Smooth muscle cell (in vitro differentiated cells): ENCODE measurements at regions not wholly inside any gene's neighbourhood (a gene's known extent, or its start where the extent isn't known, plus 50 kb on each side); places are given as distances from the start of the nearest gene placed in this dataset.
"Not testable (repeated sequence)": the region's sequence is repeated elsewhere in the genome, so short reads cannot be mapped to it uniquely, and the experiment has no call there.

Experiments used
- DNase-seq: peaks from one replicate; lab custom pipeline; 2025; ENCODE audit not compliant: unreplicated experiment; lab: John Stamatoyannopoulos, UW
- H2AFZ ChIP-seq: fragments of 200-600 bp; sonication (generic); 2 replicates; pipeline ENCODE4 v1.6.0; 2016; ENCODE audit warnings: antibody characterized with exemption, low read depth, mild to moderate bottlenecking
- H3F3A ChIP-seq: fragments of 200-600 bp; sonication (generic); 2 replicates; pipeline ENCODE4 v1.6.0; 2017; ENCODE audit warnings: antibody characterized with exemption, low read depth
- H3K27ac ChIP-seq: fragments of 200-600 bp; sonication (generic); 2 replicates; pipeline ENCODE4 v1.5.1; 2016; ENCODE audit warnings: low read depth, mild to moderate bottlenecking
- H3K27me3 ChIP-seq: fragments of 200-600 bp; sonication (generic); 2 replicates; pipeline ENCODE4 v1.6.1; 2016; ENCODE audit warnings: low read depth, mild to moderate bottlenecking
- H3K36me3 ChIP-seq: fragments of 200-600 bp; sonication (generic); 2 replicates; pipeline ENCODE4 v1.5.1; 2016; ENCODE audit warnings: low read depth
- H3K4me1 ChIP-seq: fragments of 200-600 bp; sonication (generic); 2 replicates; pipeline ENCODE4 v1.5.1; 2016; ENCODE audit warnings: low read depth
- H3K4me2 ChIP-seq: fragments of 200-600 bp; sonication (generic); 2 replicates; pipeline ENCODE4 v1.6.0; 2016; ENCODE audit warnings: mild to moderate bottlenecking
- H3K4me3 ChIP-seq: fragments of 200-600 bp; sonication (generic); 2 replicates; pipeline ENCODE4 v1.5.1; 2016; ENCODE audit warnings: mild to moderate bottlenecking
- H3K79me2 ChIP-seq: fragments of 200-600 bp; sonication (generic); 2 replicates; pipeline ENCODE4 v1.6.0; 2016; ENCODE audit warnings: low read depth, mild to moderate bottlenecking
- H3K9ac ChIP-seq: fragments of 200-600 bp; sonication (generic); 2 replicates; pipeline ENCODE4 v1.6.0; 2016; ENCODE audit warnings: low read depth
- H3K9me3 ChIP-seq: fragments of 200-600 bp; sonication (generic); replicated peaks from 2 replicates; pipeline ENCODE4 v1.5.1; 2016; ENCODE audit warnings: low read depth
- H4K20me1 ChIP-seq: fragments of 200-600 bp; sonication (generic); 2 replicates; pipeline ENCODE4 v1.6.0; 2016; ENCODE audit warnings: low read depth
- CTCF ChIP-seq: fragments of 200-600 bp; sonication (generic); IDR thresholded peaks from 2 replicates; pipeline ENCODE4 v1.5.1; 2017; ENCODE audit warnings: borderline replicate concordance, mild to moderate bottlenecking, antibody characterized with exemption; ENCODE audit not compliant: insufficient read depth, poor library complexity, severe bottlenecking
- WGBS: methylation state at CpG from one replicate; pipeline ENCODE4 v1.1.7; 2016; ENCODE audit warnings: low lambda C conversion rate; 5-methylcytosine and 5-hydroxymethylcytosine counted together

DNA sequence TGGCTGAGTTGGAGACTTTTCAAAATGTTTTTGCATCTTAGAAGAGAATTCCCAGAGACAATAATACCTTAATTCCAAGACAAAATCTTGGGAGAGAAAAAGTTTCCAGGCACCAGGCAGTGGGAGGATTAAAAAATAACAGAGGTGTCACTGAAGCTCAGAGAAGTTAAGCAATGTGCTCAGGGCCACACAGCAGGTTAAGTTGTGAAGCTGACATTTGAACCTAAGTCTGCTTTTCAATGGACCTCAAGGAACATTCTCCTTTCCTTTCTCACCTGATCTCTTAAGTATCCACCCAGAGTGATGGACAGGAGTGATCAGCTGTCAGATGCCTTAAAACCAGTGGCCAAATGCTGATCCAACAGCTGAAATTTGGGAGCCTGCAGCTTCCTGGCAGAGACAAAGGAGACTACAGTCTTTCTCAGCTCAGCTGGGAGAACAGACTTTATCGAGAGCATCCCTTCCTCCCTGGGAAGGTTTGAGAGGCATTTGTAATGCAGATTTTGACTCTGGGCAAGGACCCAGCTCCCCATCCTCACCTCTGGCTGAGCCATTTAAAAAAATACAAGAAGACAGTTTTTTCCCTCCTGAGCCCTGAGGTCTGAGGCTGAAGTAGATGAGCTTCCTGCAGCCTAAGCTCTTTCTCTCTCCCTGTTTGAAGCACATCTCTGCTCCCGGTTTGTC lies 174.9 kb upstream of the RPH3A start:
- Histone ChIP-seq H2AFZ (no peak overlapping the region), H3F3A (no peaks in the 10 kb centered on the region), H3K4me2 (no peak overlapping the region), H3K36me3 (no peaks in the 10 kb centered on the region), H3K27ac (no peak overlapping the region), H3K27me3 (peaks cover 15% of the 10 kb centered on the region), H3K9ac (no peak overlapping the region), H3K9me3 (no peaks in the 10 kb centered on the region), H4K20me1 (no peaks in the 10 kb centered on the region), H3K4me1 (no peaks in the 10 kb centered on the region), H3K4me3 (no peak overlapping the region), H3K79me2 (no peaks in the 10 kb centered on the region)
- no peak for DNase-seq
- TF ChIP-seq CTCF = no peak
- 6% methylated on average over 2 of the region's 2 CpGs for WGBS

DNA sequence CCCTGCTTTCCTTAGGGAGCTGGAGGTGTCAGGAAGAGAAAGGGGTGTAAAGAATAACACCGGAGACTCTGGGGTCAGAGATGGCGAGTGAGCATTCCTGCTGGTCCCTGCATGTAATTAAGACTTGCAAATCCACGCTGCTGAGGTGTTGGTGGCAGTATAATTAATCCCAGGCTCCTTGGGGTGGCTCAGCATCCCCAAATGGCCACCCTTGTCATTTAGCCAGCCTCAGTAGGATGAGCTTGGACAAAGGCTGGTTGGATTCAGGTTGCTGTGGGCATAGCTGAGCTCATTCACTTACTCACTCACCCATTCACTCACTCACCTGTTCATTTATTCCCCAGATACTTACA lies 174.4 kb upstream of the RPH3A start:
- no peak for DNase-seq
- Histone ChIP-seq H4K20me1 (no peaks in the 10 kb centered on the region), H3K27me3 (peaks cover 15% of the 10 kb centered on the region), H2AFZ (no peak overlapping the region), H3K4me1 (no peaks in the 10 kb centered on the region), H3K36me3 (no peaks in the 10 kb centered on the region), H3K4me3 (no peak overlapping the region), H3F3A (no peaks in the 10 kb centered on the region), H3K9ac (no peak overlapping the region), H3K4me2 (no peak overlapping the region), H3K27ac (no peak overlapping the region), H3K9me3 (no peaks in the 10 kb centered on the region), H3K79me2 (no peaks in the 10 kb centered on the region)
- WGBS = 17% methylated on average over 3 of the region's 3 CpGs
- TF ChIP-seq CTCF = no peak

DNA sequence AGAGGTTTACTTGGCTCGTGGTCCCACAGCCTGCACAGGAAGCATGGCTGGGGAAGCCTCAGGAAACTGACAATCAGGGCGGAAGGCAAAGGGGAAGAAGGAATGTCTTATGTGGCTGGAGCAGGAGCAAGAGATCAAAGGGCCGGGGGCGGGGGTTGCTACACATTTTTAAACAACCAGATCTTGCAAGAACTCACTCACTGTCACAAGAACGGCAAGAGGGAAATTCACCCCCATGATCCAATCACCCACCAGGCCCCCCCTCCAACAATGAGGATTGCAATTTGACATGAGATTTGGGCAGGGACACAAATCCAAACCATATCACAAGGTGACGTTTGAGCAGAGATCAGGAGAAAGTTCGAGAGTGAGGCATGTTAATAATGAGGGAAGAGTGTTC lies 163.7 kb upstream of the RPH3A start:
- H3K4me2 ChIP-seq = no peak overlapping the region
- no peaks in the 10 kb centered on the region for H3F3A ChIP-seq
- no peaks in the 10 kb centered on the region for H3K4me1 ChIP-seq
- H2AFZ ChIP-seq = no peak overlapping the region
- no peaks in the 10 kb centered on the region for H3K79me2 ChIP-seq
- TF ChIP-seq CTCF = no peak
- 63% methylated on average over 7 of the region's 7 CpGs for WGBS
- H3K9ac ChIP-seq = no peak overlapping the region
- no peaks in the 10 kb centered on the region for H3K9me3 ChIP-seq
- no peak overlapping the region for H3K27ac ChIP-seq
- no peak for DNase-seq
- H3K27me3 ChIP-seq = no peaks in the 10 kb centered on the region
- no peak overlapping the region for H3K4me3 ChIP-seq
- H3K36me3 ChIP-seq = no peaks in the 10 kb centered on the region
- H4K20me1 ChIP-seq = no peaks in the 10 kb centered on the region

GRCh38 chr12:112631974-112632373 lies 159.6 kb upstream of the RPH3A start:
- H3K36me3 ChIP-seq, H3K79me2 ChIP-seq, H3K4me2 ChIP-seq, H4K20me1 ChIP-seq, H3K4me3 ChIP-seq, H2AFZ ChIP-seq, DNase-seq, H3K9ac ChIP-seq, H3K4me1 ChIP-seq, H3K27ac ChIP-seq, H3K27me3 ChIP-seq, H3F3A ChIP-seq, H3K9me3 ChIP-seq: not testable (repeated sequence)
- 85% methylated on average over 2 of the region's 2 CpGs for whole genome bisulfite sequencing
